Activated CD8-positive, alpha-beta memory T cell treated with anti-CD3 and anti-CD28 coated beads for 4 hours (primary cell): ENCODE measurements at regions not wholly inside any gene's neighbourhood (a gene's known extent, or its start where the extent isn't known, plus 50 kb on each side); places are given as distances from the start of the nearest gene placed in this dataset.
"Not testable (repeated sequence)": the region's sequence is repeated elsewhere in the genome, so short reads cannot be mapped to it uniquely, and the experiment has no call there.

Experiments used
- DNase-seq, 2 donors: peaks; one replicate each; pipeline ENCODE4 v3.0.0-alpha.2; 2020; ENCODE audit warnings: low read depth in 2 of 2

GRCh38 chr9:79382458-79382857 is 189.3 kb upstream of the TLE4 start:
- no peak for DNase-seq

DNA sequence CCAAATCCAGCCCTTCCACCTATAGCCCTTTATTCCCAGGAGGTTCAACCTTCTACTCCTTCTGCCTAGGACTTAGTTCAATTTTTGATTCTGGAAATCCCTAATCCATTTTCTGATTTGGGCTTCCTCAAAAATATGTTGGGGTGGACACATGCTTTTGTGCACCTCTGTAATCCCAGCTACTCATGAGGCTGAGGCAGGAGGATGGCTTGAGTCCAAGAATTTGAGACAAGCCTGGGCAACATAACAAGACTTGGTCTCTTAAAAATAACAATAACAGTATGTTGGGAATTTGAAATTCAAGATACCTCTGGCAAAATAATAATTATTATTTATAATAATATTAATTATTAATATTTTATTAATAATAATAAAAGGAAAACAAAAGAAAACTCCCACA is 188.7 kb upstream of the TLE4 start:
- DNase-seq: no peak

DNA sequence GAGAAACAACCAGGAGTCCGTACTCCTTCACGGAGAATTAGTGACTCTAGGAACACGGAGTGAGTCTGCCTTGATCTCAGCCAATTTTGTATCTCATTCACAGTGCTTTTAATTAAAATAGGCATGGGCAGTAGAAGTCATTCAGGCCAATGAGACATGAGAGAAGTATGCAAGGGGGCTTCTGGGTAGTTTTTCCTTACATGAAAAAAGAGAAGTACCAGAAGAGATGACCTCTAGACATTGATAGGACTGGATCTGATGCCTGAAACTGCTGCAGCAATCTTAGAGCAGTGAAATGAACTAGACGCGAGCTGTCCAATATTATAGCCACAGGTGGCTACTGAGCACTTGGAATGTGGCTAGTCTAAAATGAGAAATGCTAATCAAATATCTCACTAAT is 187.7 kb upstream of the TLE4 start:
- no peak for DNase-seq

- no peak for DNase-seq
Measured at GRCh38 chr9:79384501-79384900, 187.3 kb upstream of the TLE4 start.

DNA sequence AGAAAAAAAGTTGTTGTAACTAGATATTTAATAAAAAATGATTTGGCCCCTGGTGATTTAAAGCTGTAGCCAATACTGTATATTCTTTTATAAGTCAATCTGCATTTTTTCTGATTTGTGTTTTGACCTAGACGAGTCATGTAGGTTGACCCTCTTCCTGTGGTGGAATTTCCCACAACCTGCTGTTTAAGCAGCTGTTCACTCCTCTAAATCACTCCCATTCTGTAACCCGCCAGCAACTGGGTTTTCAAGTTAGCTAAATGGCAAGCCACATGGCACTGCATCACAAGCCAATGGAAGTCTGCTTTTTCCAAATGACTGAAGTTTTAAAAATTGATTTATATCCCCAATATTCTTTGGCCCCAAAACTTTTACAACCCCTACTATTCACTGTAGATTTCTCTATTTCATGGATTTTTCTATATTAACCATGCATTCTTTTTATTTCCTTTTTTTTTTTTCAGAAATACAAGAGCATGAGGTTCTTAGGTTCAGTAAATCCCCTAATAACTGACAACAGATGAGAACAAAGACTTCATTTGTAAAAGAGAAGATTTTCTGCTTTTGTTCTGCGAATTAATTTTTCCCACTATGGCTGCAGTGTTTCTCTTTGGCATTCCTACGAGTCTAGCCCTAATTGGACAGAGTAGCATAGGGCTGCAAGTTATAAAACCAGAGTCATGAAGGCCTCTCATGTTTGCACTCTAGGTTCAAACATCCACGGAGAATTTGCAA is 184.5 kb upstream of the TLE4 start:
- no peak for DNase-seq

GRCh38 chr9:79390077-79390698 is 181.6 kb upstream of the TLE4 start:
- no peak for DNase-seq

- no peak for DNase-seq
Measured at GRCh38 chr9:79390781-79391770, 180.7 kb upstream of the TLE4 start.

DNA sequence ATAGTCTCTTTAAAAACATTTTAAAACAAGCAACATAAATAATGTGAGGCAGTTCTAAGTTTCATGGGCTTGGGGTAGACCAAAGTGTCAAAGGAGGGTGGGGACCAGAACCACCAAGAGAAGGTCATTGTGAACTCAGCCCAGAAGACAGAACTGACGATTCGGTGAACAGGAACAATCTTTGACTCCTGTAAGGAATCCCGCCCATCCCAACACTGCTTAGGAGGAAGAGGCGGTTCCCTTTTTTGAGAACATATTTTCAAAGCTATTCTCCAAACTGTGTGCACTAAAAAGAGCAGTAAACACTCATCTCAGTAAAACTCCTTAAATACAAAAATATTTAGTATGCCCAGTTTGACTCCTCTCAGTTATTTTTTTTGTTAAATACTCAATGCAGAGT is 176.5 kb upstream of the TLE4 start:
- no peak for DNase-seq

DNA sequence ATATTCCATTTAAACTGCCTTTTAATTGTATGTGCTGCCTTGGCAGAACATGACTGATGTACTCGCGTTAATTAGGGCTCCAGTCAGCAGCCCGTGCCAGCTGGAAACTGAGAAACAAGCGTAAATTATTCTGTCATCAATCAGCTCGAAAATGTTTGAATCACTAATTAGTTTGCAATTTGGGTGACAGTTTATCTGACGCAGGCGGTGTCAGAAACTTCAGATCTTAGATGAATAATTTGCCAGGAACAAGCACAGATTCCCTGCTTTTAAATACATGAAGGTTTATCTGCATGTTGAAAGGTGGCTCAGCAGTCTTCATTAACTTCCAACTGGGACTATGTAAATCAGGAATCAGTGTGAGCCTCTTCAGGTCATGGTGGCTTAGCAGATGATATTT is 176.0 kb upstream of the TLE4 start:
- DNase-seq: no peak

DNA sequence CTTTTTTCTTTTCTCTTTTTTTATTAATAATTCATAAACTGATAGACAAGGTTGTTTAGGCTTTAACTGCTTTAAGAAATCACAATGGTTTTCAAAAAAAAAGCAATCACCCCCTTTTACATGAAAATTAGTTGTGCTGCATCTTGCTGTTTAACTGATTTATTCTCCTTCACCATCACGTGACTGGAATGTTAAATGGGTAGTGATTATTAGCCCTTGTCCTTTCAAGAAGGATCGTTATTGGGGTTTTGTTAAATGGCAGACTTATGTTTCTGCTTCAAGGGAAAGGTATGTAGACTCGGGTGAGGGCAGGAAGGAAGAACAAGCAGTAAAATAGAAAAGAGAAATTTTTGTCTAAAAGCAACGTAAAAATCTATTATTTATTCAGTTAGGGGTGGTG is 175.6 kb upstream of the TLE4 start:
- DNase-seq: no peak

DNA sequence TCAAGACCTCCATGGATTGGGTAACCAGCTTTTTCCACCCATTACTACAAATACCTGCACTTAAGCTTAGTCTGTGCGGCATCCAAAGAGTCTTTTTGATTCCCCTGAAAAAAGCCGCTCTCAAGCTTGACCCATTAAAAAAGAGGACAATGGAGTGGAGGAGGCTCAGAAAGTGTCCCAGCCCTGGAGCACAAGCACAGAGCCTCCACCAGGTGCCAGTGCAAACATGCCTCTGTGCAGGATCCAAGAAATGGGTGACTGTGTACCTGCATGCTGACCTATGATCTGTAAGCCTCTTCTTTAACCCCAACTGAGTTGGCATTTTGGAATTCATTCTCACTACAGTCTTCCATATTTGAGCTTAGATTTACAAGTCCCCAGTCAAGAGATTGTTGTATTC is 168.3 kb upstream of the TLE4 start:
- no peak for DNase-seq

DNA sequence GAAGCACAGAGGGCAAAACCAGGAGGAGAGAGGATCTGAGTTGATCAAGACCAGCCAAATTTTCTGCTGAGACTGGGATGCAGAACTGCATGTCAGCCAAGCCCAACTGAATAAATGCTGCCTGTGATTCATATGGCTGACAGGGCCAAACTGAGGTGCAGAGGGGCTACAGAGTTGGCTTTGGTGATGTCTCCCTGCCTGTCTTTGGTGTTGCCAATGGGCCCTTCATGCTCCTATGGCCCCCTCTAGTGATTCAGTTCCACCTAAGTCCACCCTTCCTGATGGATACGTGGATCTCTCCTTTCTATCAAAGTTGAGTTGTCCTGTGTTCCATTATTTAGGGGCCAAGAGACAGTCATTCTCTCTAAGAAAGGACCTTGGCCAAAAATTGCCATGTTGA is 163.6 kb upstream of the TLE4 start:
- no peak for DNase-seq

DNA sequence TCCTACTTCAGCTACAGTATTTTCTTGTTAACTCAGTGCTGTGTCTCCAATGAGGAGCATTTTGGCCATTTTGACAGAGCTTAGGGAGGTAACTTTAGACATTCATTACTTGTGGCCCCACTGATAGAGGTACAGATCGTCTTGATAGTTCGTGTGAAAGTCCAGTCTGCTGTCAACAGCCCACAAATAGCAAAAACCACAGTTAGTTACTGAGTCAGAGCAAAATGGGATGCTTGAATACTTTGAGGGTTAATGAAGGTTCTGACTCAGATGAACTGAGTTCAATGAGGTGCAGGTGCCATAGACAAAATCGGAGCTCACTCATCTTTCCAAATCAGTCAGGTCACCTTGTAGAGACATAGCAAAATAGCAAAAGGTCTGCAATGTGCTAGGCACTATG is 163.1 kb upstream of the TLE4 start:
- no peak for DNase-seq

DNA sequence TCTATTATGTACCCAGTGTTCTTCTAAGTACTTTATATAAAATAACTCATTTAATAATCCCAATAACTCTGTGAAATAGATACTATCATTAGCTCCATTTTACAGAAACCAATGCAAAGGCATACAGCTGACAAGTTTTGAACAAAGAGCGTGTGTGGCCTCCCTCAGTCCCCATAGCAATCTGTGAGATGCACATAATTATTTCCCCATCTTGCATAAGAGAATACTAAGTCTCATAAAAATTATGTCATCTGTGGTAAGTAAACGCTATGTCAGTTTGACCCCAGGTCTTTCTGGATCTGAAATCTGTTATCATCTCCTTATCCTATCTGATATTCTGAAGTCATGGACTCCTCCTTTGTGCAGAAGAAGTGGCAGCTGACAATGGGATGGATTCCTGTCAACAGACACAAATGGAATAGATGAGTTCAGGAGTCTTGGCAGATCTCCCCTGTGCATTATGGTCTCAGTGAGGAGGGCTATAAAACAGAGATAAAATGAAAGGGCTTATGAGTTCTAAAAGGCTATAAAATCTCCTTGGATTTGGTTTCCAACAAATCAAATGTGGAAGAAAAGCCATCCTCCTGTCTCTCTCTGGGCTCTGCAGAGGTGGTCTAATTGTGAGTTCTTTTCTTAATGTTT is 162.5 kb upstream of the TLE4 start:
- DNase-seq: no peak

DNA sequence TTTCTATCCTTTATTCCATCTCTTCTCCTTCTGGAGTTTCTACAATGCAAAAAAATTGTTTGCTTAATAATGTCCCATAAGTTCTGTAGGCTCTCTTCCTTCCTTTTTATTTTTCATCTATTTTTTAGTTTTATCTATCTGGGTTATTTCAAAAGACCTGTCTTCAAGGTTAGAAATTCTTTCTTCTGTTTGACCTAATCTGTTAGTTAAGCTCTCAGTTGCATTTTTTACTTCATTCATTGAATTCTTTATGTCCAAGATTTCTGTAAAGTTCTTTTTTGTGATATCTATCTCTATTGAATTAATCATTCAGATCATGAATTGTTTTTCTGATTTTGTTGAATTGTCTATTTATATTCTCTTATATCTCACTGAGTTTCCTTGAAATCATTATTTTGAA is 145.9 kb upstream of the TLE4 start:
- DNase-seq: no peak

DNA sequence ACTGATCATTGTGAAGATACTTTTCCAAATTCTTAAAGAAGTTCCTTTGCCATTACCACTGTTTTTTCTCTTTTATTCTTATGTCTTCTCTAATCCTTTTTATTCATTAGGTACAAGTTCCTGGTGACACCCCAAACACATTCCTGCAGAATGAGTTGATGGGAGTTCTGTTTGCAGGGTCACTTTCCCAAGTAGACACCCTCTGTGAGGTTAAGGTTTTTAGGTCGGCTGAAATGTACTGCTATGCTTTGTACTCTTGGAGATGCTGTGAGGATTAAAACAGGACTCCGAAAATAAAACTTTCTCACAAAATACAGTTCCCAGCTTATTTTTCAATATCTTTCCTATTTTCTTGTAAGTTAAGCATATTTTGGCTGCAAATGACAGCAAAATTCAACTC is 143.3 kb upstream of the TLE4 start:
- DNase-seq: no peak

GRCh38 chr9:79430619-79431018 is 141.1 kb upstream of the TLE4 start:
- no peak for DNase-seq

- DNase-seq: no peak
Measured at GRCh38 chr9:79431019-79431679, 140.6 kb upstream of the TLE4 start.

DNA sequence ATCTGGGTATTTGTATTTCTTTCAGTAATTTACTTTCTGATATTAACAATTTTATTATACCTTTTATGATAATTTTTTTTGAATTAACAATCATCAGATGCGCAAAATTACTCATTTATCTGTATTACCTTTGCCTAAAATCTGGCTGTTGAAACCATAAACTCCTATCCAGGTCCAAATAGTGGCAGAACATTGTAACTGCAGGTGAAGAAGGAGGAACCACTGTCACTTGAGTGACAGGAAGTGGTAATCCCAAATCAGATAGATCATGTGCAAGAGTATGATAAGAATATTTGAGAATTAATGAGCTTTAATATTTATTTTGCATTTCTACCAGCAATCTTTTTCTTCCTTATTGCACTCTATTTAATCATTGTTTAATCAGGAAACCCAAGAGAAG is 139.3 kb upstream of the TLE4 start:
- DNase-seq: no peak

DNA sequence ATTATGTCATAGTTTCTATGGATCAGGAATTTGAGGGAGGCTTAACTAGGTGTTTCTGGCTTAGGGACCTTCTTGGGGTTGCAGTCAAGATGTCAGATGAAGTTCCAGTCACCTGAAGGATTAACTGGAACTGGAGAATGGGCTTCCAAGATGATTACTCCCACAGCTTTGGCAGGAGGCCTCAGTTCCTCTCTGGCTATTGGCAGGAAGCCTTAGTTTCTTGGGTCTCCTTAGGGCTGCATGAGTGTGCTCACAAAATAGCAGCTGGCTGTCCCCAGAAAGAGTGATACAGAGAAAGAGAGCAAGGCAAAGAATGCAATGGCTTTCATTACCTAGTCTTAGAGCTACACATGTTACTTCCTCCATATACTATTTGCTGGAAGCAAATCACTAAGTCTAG is 138.1 kb upstream of the TLE4 start:
- no peak for DNase-seq

GRCh38 chr9:79439221-79439620 is 132.5 kb upstream of the TLE4 start:
- DNase-seq: not testable (repeated sequence)
